GM12892 (cell line): ENCODE measurements at regions not wholly inside any gene's neighbourhood (a gene's known extent, or its start where the extent isn't known, plus 50 kb on each side); places are given as distances from the start of the nearest gene placed in this dataset.

ENCODE experiments used
- DNase-seq: peaks from one replicate; pipeline ENCODE4 v3.0.0; 2011; ENCODE audit not compliant: insufficient read length
- FAIRE-seq: peaks from 2 replicates; lab custom pipeline; 2011; peaks lifted over from hg19 to GRCh38; lab: Jason Lieb, UNC
- POLR2A ChIP-seq: IDR thresholded peaks from 2 replicates; pipeline ENCODE4 v1.6.1; 2011; ENCODE audit warnings: low read depth, low read length, control low read depth
- POLR2AphosphoS5 ChIP-seq: IDR thresholded peaks from 2 replicates; pipeline ENCODE4 v1.6.1; 2011; ENCODE audit warnings: low read depth, low read length, control low read depth
- TAF1 ChIP-seq: IDR thresholded peaks from 2 replicates; pipeline ENCODE4 v1.6.1; 2011; ENCODE audit warnings: low read depth, mild to moderate bottlenecking, control low read depth, low read length, borderline replicate concordance

- FAIRE-seq (peak; percentile 14), DNase-seq (no peak)
- TF ChIP-seq TAF1 (no peak), POLR2A (no peak), POLR2AphosphoS5 (no peak)
These were observed 139.4 kb upstream of the RAI14 start for GRCh38 chr5:34516686-34517085.

DNA sequence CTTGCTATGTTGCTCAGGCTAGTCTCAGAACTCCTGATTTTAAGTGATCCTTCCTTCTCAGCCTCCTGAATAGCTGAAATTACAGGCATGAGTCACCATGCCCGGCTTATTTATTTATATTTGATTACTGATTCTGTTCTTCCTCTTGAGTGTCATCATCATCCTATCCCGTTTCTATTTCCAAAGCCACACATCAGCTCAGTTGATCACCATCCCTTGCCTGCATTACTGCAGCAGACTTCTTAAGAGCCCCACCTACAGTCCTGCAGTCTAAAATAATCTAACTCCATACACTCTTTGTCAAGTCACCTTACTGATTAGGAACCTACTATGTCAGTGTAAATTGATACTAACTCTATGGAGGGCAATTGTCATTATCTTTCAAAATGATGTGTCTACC lies 138.9 kb upstream of the RAI14 start:
- DNase-seq (no peak), FAIRE-seq (no peak)
- no peak for TF ChIP-seq POLR2AphosphoS5
- no peak for TF ChIP-seq TAF1
- TF ChIP-seq POLR2A, result no peak

DNA sequence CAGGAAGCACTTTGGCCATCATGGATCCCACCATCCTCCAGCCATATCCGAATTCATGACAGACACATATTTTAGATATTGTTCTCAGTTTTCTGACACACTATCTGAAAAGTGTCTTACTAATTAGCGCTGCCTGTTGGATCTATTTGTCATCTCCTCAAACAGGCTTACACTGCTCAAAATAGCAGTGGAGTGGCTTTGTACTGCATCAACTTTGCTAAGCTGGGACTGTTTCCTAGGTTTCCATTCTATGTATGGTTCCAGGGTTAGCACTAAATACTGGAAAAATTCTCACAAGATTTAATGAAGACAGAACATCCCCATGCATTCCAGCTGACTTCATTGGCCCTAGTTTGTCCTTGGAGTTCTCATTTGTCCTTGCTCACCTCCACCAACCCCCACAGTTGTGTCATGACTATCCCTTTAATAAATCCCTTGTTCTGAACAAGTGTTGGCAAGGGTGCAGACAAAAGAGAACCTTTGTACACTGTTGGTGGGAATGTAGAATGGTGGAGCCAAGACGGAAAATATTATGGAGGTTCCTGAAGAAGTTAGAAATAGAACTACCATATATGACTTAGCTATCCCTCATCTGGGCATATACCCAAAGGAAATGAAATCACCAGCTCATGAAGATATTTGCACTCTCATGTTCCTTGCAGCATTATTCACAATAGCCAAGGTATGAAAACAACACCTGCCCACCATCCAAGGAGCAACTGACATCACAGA lies 136.5 kb upstream of the RAI14 start:
- FAIRE-seq (no peak), DNase-seq (no peak)
- TF ChIP-seq POLR2AphosphoS5, result no peak
- no peak for TF ChIP-seq POLR2A
- TF ChIP-seq TAF1, result no peak

GRCh38 chr5:34521628-34522290 lies 134.4 kb upstream of the RAI14 start:
- FAIRE-seq, result no peak
- no peak for TF ChIP-seq TAF1
- TF ChIP-seq POLR2A, result no peak
- TF ChIP-seq POLR2AphosphoS5, result no peak
- no peak for DNase-seq

GRCh38 chr5:34522599-34523386 lies 133.3 kb upstream of the RAI14 start:
- TF ChIP-seq POLR2AphosphoS5, result no peak
- no peak for TF ChIP-seq POLR2A
- no peak for TF ChIP-seq TAF1
- peak; percentile 45 for DNase-seq
- peak; percentile 90 for FAIRE-seq

GRCh38 chr5:34523387-34523726 lies 132.8 kb upstream of the RAI14 start:
- FAIRE-seq, result no peak
- TF ChIP-seq TAF1, result no peak
- no peak for TF ChIP-seq POLR2A
- no peak for TF ChIP-seq POLR2AphosphoS5
- no peak for DNase-seq

GRCh38 chr5:34524123-34524522 lies 132.0 kb upstream of the RAI14 start:
- no peak for TF ChIP-seq POLR2A
- no peak for TF ChIP-seq TAF1
- TF ChIP-seq POLR2AphosphoS5, result no peak
- FAIRE-seq (no peak), DNase-seq (no peak)

DNA sequence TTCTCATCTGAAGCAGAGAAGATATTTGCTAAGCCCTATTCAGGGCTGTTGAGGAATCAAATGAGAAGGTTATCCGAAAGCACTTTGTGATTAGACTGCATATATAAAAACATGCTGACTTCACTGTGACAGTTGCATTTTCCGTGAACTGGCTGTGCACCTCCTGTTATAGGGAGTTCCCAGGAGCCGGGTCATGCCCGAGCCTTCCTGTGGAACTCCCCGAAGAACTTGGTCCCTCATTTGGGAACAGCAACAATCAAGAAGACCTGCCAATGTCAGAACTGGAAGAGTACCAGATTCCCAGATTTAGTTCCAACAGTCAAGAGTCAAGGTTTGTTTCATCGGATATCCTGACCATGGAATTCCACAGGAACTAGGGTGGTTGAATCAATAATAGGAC lies 130.4 kb upstream of the RAI14 start:
- DNase-seq (no peak), FAIRE-seq (no peak)
- TF ChIP-seq TAF1 (no peak), POLR2AphosphoS5 (no peak), POLR2A (no peak)

GRCh38 chr5:34526682-34527305 lies 129.3 kb upstream of the RAI14 start:
- FAIRE-seq (no peak), DNase-seq (no peak)
- TF ChIP-seq POLR2AphosphoS5 (no peak), TAF1 (no peak), POLR2A (no peak)

- TF ChIP-seq POLR2AphosphoS5 (no peak), TAF1 (no peak), POLR2A (no peak)
- DNase-seq, result no peak
- FAIRE-seq, result no peak
These were observed 126.4 kb upstream of the RAI14 start for GRCh38 chr5:34529581-34530331.

- TF ChIP-seq POLR2AphosphoS5, result no peak
- TF ChIP-seq TAF1, result no peak
- no peak for TF ChIP-seq POLR2A
- FAIRE-seq (no peak), DNase-seq (no peak)
These were observed 125.5 kb upstream of the RAI14 start for GRCh38 chr5:34530637-34531036.

DNA sequence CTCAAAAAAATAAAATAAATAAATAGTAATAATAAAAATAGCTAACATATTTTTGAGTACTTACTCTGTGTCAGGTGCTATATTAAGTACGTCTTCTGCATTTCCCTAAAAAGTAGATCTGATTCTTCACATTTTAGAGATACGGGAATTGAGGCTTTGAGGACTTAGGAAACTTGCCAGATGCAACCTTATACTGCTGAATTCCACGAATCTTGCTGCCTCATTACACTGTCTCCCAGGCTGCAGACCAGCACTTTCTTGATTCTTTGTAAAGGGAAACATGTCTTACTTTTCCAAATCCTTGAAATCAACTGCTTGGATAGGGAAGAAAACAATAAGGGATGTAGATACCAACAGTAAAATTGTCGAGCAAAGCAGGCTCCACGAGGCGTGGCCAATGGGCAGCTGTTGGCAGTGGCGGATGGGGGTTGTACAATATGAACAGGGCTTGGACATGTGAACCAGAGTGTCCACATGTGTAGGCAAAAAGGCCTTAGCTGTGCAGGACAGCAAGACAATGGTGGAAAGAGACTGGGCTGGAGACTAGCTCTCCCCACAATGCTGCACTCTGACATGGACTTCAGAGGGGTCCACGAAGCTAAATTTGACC lies 124.3 kb upstream of the RAI14 start:
- DNase-seq (no peak), FAIRE-seq (no peak)
- no peak for TF ChIP-seq TAF1
- no peak for TF ChIP-seq POLR2A
- TF ChIP-seq POLR2AphosphoS5, result no peak
